HEK293T (cell line): ENCODE measurements at regions not wholly inside any gene's neighbourhood (a gene's known extent, or its start where the extent isn't known, plus 50 kb on each side); places are given as distances from the start of the nearest gene placed in this dataset.

Experiments used
- CTCF ChIA-PET: fragments of 350-600 bp; formaldehyde crosslinking; extraction: SDS; loops from one replicate; lab custom pipeline; 2021; ENCODE audit warnings: antibody characterized with exemption, inconsistent platforms; lab: Yijun Ruan, JAX
- POLR2A ChIA-PET: fragments of 350-600 bp; formaldehyde crosslinking; extraction: SDS; loops from one replicate; lab custom pipeline; 2020; ENCODE audit warnings: antibody characterized with exemption, inconsistent platforms; lab: Yijun Ruan, JAX
- DNase-seq: peaks from one replicate; pipeline ENCODE4 v3.0.0; 2012; ENCODE audit warnings: mixed read lengths; ENCODE audit errors: extremely low spot score
- ARNT ChIP-seq: fragments of 450-650 bp; IDR thresholded peaks from 2 replicates; pipeline ENCODE4 v1.6.1; 2017; ENCODE audit warnings: mild to moderate bottlenecking
- BHLHE40 ChIP-seq: fragments of 450-650 bp; IDR thresholded peaks from 2 replicates; pipeline ENCODE4 v1.6.1; 2016; ENCODE audit warnings: mild to moderate bottlenecking, moderate library complexity, borderline replicate concordance
- CTBP1 ChIP-seq: fragments of 450-650 bp; IDR thresholded peaks from 2 replicates; pipeline ENCODE4 v1.6.1; 2016; ENCODE audit warnings: borderline replicate concordance
- ELF4 ChIP-seq: fragments of 450-650 bp; IDR thresholded peaks from 2 replicates; pipeline ENCODE4 v1.6.1; 2017; ENCODE audit warnings: antibody characterized with exemption
- FOXA1 ChIP-seq: fragments of 450-650 bp; IDR thresholded peaks from 2 replicates; pipeline ENCODE4 v1.6.1; 2016; ENCODE audit warnings: mild to moderate bottlenecking
- FOXK2 ChIP-seq: fragments of 450-650 bp; IDR thresholded peaks from 2 replicates; pipeline ENCODE4 v1.6.1; 2016; ENCODE audit warnings: mild to moderate bottlenecking
- FOXM1 ChIP-seq: fragments of 450-650 bp; IDR thresholded peaks from 2 replicates; pipeline ENCODE4 v1.6.1; 2017; ENCODE audit warnings: mild to moderate bottlenecking, borderline replicate concordance
- HDGF ChIP-seq: fragments of 450-650 bp; IDR thresholded peaks from 2 replicates; pipeline ENCODE4 v1.6.1; 2017; ENCODE audit warnings: antibody characterized with exemption, borderline replicate concordance
- L3MBTL2 ChIP-seq: fragments of 450-650 bp; conservative IDR thresholded peaks from 2 replicates; pipeline ENCODE4 v1.6.1; 2016; ENCODE audit warnings: mild to moderate bottlenecking
- LEF1 ChIP-seq: fragments of 450-650 bp; IDR thresholded peaks from 2 replicates; pipeline ENCODE4 v1.6.1; 2017; ENCODE audit warnings: mild to moderate bottlenecking, borderline replicate concordance
- NFRKB ChIP-seq: fragments of 450-650 bp; IDR thresholded peaks from 2 replicates; pipeline ENCODE4 v1.6.1; 2016; ENCODE audit warnings: mild to moderate bottlenecking, moderate library complexity
- PKNOX1 ChIP-seq: fragments of 450-650 bp; IDR thresholded peaks from 2 replicates; pipeline ENCODE4 v1.6.1; 2016
- SP1 ChIP-seq: fragments of 450-650 bp; IDR thresholded peaks from 2 replicates; pipeline ENCODE4 v1.6.1; 2017
- SUZ12 ChIP-seq: fragments of 450-650 bp; IDR thresholded peaks from 2 replicates; pipeline ENCODE4 v1.6.1; 2016; ENCODE audit warnings: mild to moderate bottlenecking
- TARDBP ChIP-seq: fragments of 450-650 bp; IDR thresholded peaks from 2 replicates; pipeline ENCODE4 v1.6.1; 2016
- ZNF384 ChIP-seq: fragments of 450-650 bp; IDR thresholded peaks from 2 replicates; pipeline ENCODE4 v1.6.1; 2016

- CTCF ChIA-PET: no interaction called here
- POLR2A ChIA-PET: no interaction called here
- TF ChIP-seq PKNOX1 (no peak), SUZ12 (no peak), LEF1 (no peak), CTBP1 (no peak), HDGF (no peak), NFRKB (no peak), FOXM1 (no peak), ZNF384 (no peak), BHLHE40 (no peak), TARDBP (no peak)
- no peak for DNase-seq
Observed at GRCh38 chr13:47796816-47797215, 204.3 kb downstream of the SUCLA2 start.

DNA sequence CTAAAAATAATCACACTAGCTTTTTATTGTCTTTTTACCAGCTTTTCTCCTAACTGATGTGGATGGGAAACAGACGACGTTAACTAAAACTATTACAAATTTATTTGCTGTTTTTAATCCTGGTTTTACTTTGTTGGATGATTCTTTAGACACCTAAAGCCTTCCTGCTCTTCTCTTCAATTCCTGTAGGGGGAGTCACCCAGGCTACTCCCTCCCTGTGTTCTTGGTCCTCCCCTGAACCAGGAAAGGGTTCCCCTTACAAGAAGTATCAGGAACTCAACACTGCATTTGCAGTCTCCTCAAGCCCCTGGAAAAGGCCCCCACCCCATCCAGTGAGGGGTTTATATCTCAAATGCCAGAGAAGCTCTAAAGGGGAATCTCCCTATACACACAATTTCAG lies 206.1 kb downstream of the SUCLA2 start:
- ChIA-PET CTCF (no interaction called here), POLR2A (no interaction called here)
- DNase-seq: peak; percentile 22
- no peak for TF ChIP-seq SP1
- TF ChIP-seq L3MBTL2: no peak
- TF ChIP-seq FOXK2: no peak

- TF ChIP-seq LEF1: no peak
- no peak for TF ChIP-seq TARDBP
- TF ChIP-seq ELF4: no peak
- no peak for TF ChIP-seq L3MBTL2
- TF ChIP-seq FOXM1: no peak
- no peak for TF ChIP-seq NFRKB
- no peak for TF ChIP-seq BHLHE40
- TF ChIP-seq FOXA1: no peak
- no peak for TF ChIP-seq FOXK2
- CTCF ChIA-PET: no interaction called here
- POLR2A ChIA-PET: no interaction called here
- DNase-seq: no peak
Observed at GRCh38 chr13:47790755-47791154, 210.3 kb downstream of the SUCLA2 start.

- no peak for DNase-seq
- TF ChIP-seq FOXA1 (no peak), CTBP1 (no peak), ARNT (no peak)
- CTCF ChIA-PET: no interaction called here
- POLR2A ChIA-PET: no interaction called here
Observed at GRCh38 chr13:47788844-47789243, 212.2 kb downstream of the SUCLA2 start.

- CTCF ChIA-PET: no interaction called here
- POLR2A ChIA-PET: no interaction called here
- no peak for DNase-seq
- TF ChIP-seq TARDBP (no peak), SUZ12 (no peak), FOXK2 (no peak), SP1 (no peak), BHLHE40 (no peak), ELF4 (no peak), LEF1 (no peak), PKNOX1 (no peak), L3MBTL2 (no peak), NFRKB (no peak)
Observed at GRCh38 chr13:47774671-47774994, 226.4 kb downstream of the SUCLA2 start.

GRCh38 chr13:47764817-47765216 lies 236.3 kb downstream of the SUCLA2 start:
- ChIA-PET CTCF (no interaction called here), POLR2A (no interaction called here)
- TF ChIP-seq BHLHE40 (no peak), FOXM1 (no peak), FOXA1 (no peak), LEF1 (no peak), SUZ12 (no peak), ARNT (no peak), FOXK2 (no peak), SP1 (no peak), HDGF (no peak), NFRKB (no peak), L3MBTL2 (no peak), ELF4 (no peak), PKNOX1 (no peak), TARDBP (no peak), ZNF384 (no peak), CTBP1 (no peak)
- no peak for DNase-seq

DNA sequence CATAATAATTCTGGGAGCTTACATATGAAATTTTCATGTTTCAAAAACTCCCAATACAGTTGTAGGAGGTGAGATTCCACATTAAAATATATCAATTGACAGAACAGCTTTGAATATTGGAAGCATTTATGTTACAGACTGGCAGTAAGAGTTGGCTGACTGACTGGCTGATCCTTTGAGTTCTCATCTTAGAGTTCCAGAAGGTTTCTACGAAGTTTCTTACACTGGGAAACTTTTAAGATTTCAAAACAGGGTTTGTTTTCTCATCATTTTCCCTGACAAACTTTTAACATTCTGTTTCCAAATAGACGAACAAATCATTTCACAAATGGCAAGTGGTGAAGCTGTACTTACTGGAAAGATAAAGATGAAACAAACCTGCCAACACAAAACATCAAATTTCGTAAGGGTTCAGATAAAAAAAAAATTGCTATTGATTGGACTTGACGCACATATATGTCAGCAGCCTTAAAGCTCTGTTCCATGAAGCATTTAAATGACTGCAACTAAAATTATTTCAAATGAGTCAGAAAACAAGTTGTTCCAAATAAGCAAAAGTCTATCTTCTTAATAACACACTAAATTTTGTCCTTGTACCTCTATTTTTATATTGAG lies 243.5 kb downstream of the SUCLA2 start:
- CTCF ChIA-PET: no interaction called here
- TF ChIP-seq FOXK2 (no peak), BHLHE40 (no peak), LEF1 (no peak), PKNOX1 (no peak)
- POLR2A ChIA-PET: interaction anchor here (0.7 kb wide), 1 partner anchor 134 kb away, joined by 3 read pairs; no protein-coding TSS in a partner anchor
- no peak for DNase-seq
